ENCODE measurements at regions not wholly inside any gene's neighbourhood (a gene's known extent, or its start where the extent isn't known, plus 50 kb on each side); places are given as distances from the start of the nearest gene placed in this dataset.

- TF ChIP-seq CTCF (IDR thresholded peaks at IDR 0.05) (no peak), POLR2A (IDR thresholded peaks at IDR 0.05) (no peak)
Measured at GRCh38 chr18:27735117-27735516, 441.8 kb downstream of the CDH2 start.

All from lower leg skin (tissue), 3 donors.